GM23338 (cell line): ENCODE measurements at regions not wholly inside any gene's neighbourhood (a gene's known extent, or its start where the extent isn't known, plus 50 kb on each side); places are given as distances from the start of the nearest gene placed in this dataset.

Experiments used
- ATAC-seq: fragments of 200-7000 bp; cut with Tn5 transposase; 3 replicates; pipeline ENCODE4 v1.9.1; 2020
- DNase-seq: peaks from one replicate; pipeline ENCODE4 v3.0.0-alpha.2; 2015; ENCODE audit warnings: low spot score
- H2AFZ ChIP-seq: fragments of 200-600 bp; sonication (generic); 2 replicates; pipeline ENCODE4 v1.8.0; 2016; ENCODE audit warnings: antibody characterized with exemption, mild to moderate bottlenecking, moderate library complexity
- H3F3A ChIP-seq: fragments of 200-600 bp; sonication (generic); replicated peaks from 2 replicates; pipeline ENCODE4 v1.8.0; 2017; ENCODE audit warnings: antibody characterized with exemption, mixed run types, low read depth
- H3K27ac ChIP-seq: fragments of 200-600 bp; sonication (generic); 2 replicates; pipeline ENCODE4 v1.6.1; 2016; ENCODE audit warnings: low read depth
- H3K27me3 ChIP-seq: fragments of 200-600 bp; sonication (generic); 2 replicates; pipeline ENCODE4 v1.8.0; 2016; ENCODE audit warnings: mild to moderate bottlenecking, mixed run types, moderate library complexity; ENCODE audit not compliant: insufficient read depth
- H3K36me3 ChIP-seq: fragments of 200-600 bp; sonication (generic); 2 replicates; pipeline ENCODE4 v1.8.0; 2016; ENCODE audit warnings: mild to moderate bottlenecking; ENCODE audit not compliant: insufficient read depth
- H3K4me1 ChIP-seq: fragments of 200-600 bp; sonication (generic); 2 replicates; pipeline ENCODE4 v1.8.0; 2016; ENCODE audit warnings: mild to moderate bottlenecking, moderate library complexity; ENCODE audit not compliant: insufficient read depth
- H3K4me2 ChIP-seq: fragments of 200-600 bp; sonication (generic); 2 replicates; pipeline ENCODE4 v1.7.1; 2017; ENCODE audit warnings: mixed run types
- H3K4me3 ChIP-seq: fragments of 200-600 bp; sonication (generic); 2 replicates; pipeline ENCODE4 v1.6.1; 2016; ENCODE audit warnings: mixed run types
- H3K79me2 ChIP-seq: fragments of 200-600 bp; sonication (generic); replicated peaks from 2 replicates; pipeline ENCODE4 v1.8.0; 2017; ENCODE audit warnings: mild to moderate bottlenecking; ENCODE audit not compliant: insufficient read depth
- H3K9me2 ChIP-seq: fragments of 200-600 bp; sonication (generic); 2 replicates; pipeline ENCODE4 v1.8.0; 2017; ENCODE audit not compliant: insufficient read depth
- H4K20me1 ChIP-seq: fragments of 200-600 bp; sonication (generic); replicated peaks from 2 replicates; pipeline ENCODE4 v1.8.0; 2017; ENCODE audit warnings: mild to moderate bottlenecking; ENCODE audit not compliant: insufficient read depth
- H3K27ac Mint-ChIP-seq: 2 replicates; pipeline ENCODE4 v1.8.0; 2020; ENCODE audit warnings: inconsistent platforms, mild to moderate bottlenecking, moderate library complexity, mixed read lengths
- H3K27me3 Mint-ChIP-seq: 3 replicates; pipeline ENCODE4 v1.8.0; 2022; ENCODE audit warnings: low read depth, mild to moderate bottlenecking, moderate library complexity, mixed read lengths, inconsistent platforms; ENCODE audit not compliant: insufficient read depth, poor library complexity
- H3K36me3 Mint-ChIP-seq: 3 replicates; pipeline ENCODE4 v1.8.0; 2021; ENCODE audit warnings: low read depth, mild to moderate bottlenecking, inconsistent platforms, moderate library complexity, mixed read lengths
- H3K4me1 Mint-ChIP-seq: 3 replicates; pipeline ENCODE4 v1.8.0; 2020; ENCODE audit warnings: mild to moderate bottlenecking, inconsistent platforms, mixed read lengths
- H3K4me3 Mint-ChIP-seq: 3 replicates; pipeline ENCODE4 v1.8.0; 2021; ENCODE audit warnings: moderate library complexity, mild to moderate bottlenecking, inconsistent platforms, mixed read lengths
- H3K9me3 Mint-ChIP-seq: 3 replicates; pipeline ENCODE4 v1.8.0; 2020; ENCODE audit warnings: moderate library complexity, mild to moderate bottlenecking, inconsistent platforms, mixed read lengths
- CREB1 ChIP-seq: fragments of 250-450 bp; sonication (Bioruptor Pico); IDR thresholded peaks from 2 replicates; pipeline ENCODE4 v1.5.0; 2020; ENCODE audit warnings: low read depth, mild to moderate bottlenecking, moderate library complexity
- EZH2 ChIP-seq: fragments of 200-600 bp; sonication (generic); IDR thresholded peaks from one replicate; pipeline ENCODE4 v1.8.0; 2017; ENCODE audit warnings: antibody characterized with exemption, mild to moderate bottlenecking, low read depth; ENCODE audit not compliant: unreplicated experiment
- EZH2phosphoT487 ChIP-seq: fragments of 200-600 bp; sonication (generic); IDR thresholded peaks from one replicate; pipeline ENCODE4 v1.8.1; 2018; ENCODE audit warnings: antibody characterized with exemption; ENCODE audit not compliant: unreplicated experiment
- NANOG ChIP-seq: IDR thresholded peaks from 2 replicates; pipeline ENCODE4 v1.6.1; 2016; ENCODE audit warnings: antibody characterized with exemption, borderline replicate concordance
- POLR2AphosphoS5 ChIP-seq: IDR thresholded peaks from 2 replicates; pipeline ENCODE4 v1.6.1; 2016; ENCODE audit warnings: antibody characterized with exemption, low read depth
- ZNF114 ChIP-seq: fragments of 250-450 bp; sonication (Bioruptor Pico); IDR thresholded peaks from 2 replicates; pipeline ENCODE4 v1.5.0; 2020; ENCODE audit warnings: mild to moderate bottlenecking, moderate library complexity
- TF ChIP-seq, protein P1 (sequence below), 2 experiments: fragments of 200-600 bp in 1 of 2; sonication (generic) in 1 of 2; conservative IDR thresholded peaks; 2 replicates each; pipeline versions ENCODE4 v1.5.1 to v1.6.1; 2016 to 2017; ENCODE audit warnings: antibody characterized with exemption in 2 of 2, low read depth in 2 of 2, mild to moderate bottlenecking in 2 of 2, moderate library complexity in 1 of 2
- TF ChIP-seq, protein P2 (sequence below): fragments of 250-450 bp; sonication (Bioruptor Pico); IDR thresholded peaks from 2 replicates; pipeline ENCODE4 v1.5.0; 2020; ENCODE audit warnings: mild to moderate bottlenecking, moderate library complexity

DNA sequence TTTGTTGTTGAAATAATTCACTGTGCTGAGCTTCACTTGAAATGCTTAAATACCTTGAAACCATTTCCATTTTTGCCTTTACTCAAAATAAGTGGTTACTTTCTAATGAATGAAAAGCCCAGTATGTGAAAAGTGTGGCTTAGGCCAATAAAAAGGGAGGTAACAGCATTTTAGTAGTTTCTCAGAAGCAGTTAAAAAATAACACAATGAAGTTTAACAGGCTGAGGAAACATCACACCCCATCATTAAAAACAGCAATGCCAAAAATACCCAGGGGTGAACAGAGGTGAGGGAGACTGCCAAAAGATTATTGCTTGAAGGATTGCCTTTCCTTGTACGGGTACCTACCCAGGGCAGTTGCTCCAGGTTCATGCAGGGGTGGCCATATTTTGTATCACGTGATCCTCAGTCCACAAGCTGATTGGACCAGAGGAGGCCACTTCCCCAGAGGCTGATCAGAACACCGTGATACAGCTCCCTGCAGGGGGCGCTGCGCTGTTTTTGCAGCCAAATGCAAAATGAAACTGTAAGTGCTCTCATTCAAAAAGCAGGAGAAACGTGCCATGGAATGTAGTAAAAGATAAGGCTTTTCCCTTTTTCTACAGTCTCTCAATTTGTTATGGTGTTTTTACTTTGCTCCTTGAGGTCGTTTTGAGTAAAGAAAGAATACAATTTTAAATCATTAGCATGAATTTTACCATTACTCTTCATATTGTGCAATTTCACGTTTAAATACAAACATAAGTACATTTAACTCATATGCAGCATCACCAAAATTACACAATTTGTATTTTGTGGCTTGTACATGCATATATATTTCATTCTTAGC is 70.2 kb upstream of the SH3BP4 start:
- H3K4me3 ChIP-seq, result no peak overlapping the region
- Mint-ChIP-seq H3K36me3 (peaks cover 10% of the 10 kb centered on the region; the same call in 2 of the 3 replicates), H3K4me1 (peaks cover 14% of the 10 kb centered on the region), H3K27me3 (peaks cover 2% of the 10 kb centered on the region), H3K4me3 (no peak overlapping the region), H3K27ac (no peak overlapping the region), H3K9me3 (peaks cover 10% of the 10 kb centered on the region)
- no peaks in the 10 kb centered on the region for H3K9me2 ChIP-seq
- ATAC-seq, result peak; percentile 94
- H3K4me1 ChIP-seq, result peaks cover 11% of the 10 kb centered on the region
- no peaks in the 10 kb centered on the region for H3F3A ChIP-seq
- H3K36me3 ChIP-seq, result no peaks in the 10 kb centered on the region
- DNase-seq, result peak; percentile 94
- no peaks in the 10 kb centered on the region for H3K79me2 ChIP-seq
- H2AFZ ChIP-seq, result peak overlapping the region; percentile 11; the same call in 1 of the 2 replicates
- no peak overlapping the region for H3K27ac ChIP-seq
- no peaks in the 10 kb centered on the region for H3K27me3 ChIP-seq
- H4K20me1 ChIP-seq, result no peaks in the 10 kb centered on the region
- no peak overlapping the region for H3K4me2 ChIP-seq
- TF ChIP-seq, protein P1, sequence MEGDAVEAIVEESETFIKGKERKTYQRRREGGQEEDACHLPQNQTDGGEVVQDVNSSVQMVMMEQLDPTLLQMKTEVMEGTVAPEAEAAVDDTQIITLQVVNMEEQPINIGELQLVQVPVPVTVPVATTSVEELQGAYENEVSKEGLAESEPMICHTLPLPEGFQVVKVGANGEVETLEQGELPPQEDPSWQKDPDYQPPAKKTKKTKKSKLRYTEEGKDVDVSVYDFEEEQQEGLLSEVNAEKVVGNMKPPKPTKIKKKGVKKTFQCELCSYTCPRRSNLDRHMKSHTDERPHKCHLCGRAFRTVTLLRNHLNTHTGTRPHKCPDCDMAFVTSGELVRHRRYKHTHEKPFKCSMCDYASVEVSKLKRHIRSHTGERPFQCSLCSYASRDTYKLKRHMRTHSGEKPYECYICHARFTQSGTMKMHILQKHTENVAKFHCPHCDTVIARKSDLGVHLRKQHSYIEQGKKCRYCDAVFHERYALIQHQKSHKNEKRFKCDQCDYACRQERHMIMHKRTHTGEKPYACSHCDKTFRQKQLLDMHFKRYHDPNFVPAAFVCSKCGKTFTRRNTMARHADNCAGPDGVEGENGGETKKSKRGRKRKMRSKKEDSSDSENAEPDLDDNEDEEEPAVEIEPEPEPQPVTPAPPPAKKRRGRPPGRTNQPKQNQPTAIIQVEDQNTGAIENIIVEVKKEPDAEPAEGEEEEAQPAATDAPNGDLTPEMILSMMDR (conservative IDR thresholded peaks at IDR 0.05; ENCODE audit: low read depth in 2 of 2), result peak; percentile 90 to 98
- TF ChIP-seq ZNF114 (CRISPR knock-in tag) (peak; percentile 81; the same call in 1 of the 2 replicates), CREB1 (CRISPR knock-in tag) (0 out of 2 replicates have a peak, but pooled peaks have one; percentile 42), EZH2 (no peak)

DNA sequence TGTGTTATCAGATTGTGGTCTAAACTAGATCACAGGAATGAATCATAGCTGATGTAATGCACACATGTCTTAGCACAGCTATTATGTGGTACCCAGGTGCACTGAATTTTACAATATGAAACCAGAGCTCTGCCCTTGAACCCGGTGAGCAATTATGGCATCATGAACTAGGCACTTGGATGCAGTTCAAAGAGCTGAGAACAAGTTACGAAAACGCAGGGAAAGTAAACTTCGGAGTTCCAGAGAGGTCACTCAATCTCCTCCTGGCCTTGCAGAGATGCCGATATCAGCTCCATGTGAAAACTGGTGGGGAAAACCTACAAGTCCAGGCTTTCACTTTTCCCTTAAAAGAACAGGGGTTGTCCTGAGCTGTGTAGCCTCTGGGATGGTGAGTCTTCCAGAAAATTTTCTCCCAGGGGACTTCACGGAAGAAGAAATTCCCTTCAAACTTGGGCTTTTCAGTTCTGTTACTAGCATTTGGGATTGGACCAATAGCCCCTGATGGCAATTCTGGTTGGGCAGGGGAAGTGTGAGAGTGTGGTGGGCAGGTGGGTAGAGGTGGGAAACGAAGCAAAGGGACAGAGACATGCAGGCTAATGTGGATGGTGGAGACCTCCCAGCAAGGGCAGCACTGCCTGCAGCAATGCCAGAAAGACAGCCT is 71.1 kb upstream of the SH3BP4 start:
- no peaks in the 10 kb centered on the region for H3K27me3 ChIP-seq
- no peak for DNase-seq
- H3F3A ChIP-seq, result no peaks in the 10 kb centered on the region
- H2AFZ ChIP-seq, result no peak overlapping the region
- no peak for ATAC-seq
- H3K36me3 ChIP-seq, result no peaks in the 10 kb centered on the region
- no peak overlapping the region for H3K4me3 Mint-ChIP-seq
- no peaks in the 10 kb centered on the region for H4K20me1 ChIP-seq
- no peak overlapping the region for H3K27ac Mint-ChIP-seq
- H3K4me2 ChIP-seq, result no peak overlapping the region
- peaks cover 19% of the 10 kb centered on the region; the same call in 2 of the 3 replicates for H3K36me3 Mint-ChIP-seq
- no peaks in the 10 kb centered on the region for H3K79me2 ChIP-seq
- H3K4me1 Mint-ChIP-seq, result peaks cover 12% of the 10 kb centered on the region
- H3K27ac ChIP-seq, result no peak overlapping the region
- H3K9me2 ChIP-seq, result no peaks in the 10 kb centered on the region
- no peak overlapping the region for H3K4me3 ChIP-seq
- H3K4me1 ChIP-seq, result peaks cover 11% of the 10 kb centered on the region
- H3K9me3 Mint-ChIP-seq, result peaks cover 18% of the 10 kb centered on the region
- H3K27me3 Mint-ChIP-seq, result peaks cover 2% of the 10 kb centered on the region
- TF ChIP-seq, protein P1 (conservative IDR thresholded peaks at IDR 0.05; ENCODE audit: low read depth in 2 of 2), result no peak
- no peak for TF ChIP-seq EZH2
- TF ChIP-seq CREB1 (CRISPR knock-in tag), result no peak
- no peak for TF ChIP-seq EZH2phosphoT487
- no peak for TF ChIP-seq ZNF114 (CRISPR knock-in tag)
- TF ChIP-seq, protein P2, sequence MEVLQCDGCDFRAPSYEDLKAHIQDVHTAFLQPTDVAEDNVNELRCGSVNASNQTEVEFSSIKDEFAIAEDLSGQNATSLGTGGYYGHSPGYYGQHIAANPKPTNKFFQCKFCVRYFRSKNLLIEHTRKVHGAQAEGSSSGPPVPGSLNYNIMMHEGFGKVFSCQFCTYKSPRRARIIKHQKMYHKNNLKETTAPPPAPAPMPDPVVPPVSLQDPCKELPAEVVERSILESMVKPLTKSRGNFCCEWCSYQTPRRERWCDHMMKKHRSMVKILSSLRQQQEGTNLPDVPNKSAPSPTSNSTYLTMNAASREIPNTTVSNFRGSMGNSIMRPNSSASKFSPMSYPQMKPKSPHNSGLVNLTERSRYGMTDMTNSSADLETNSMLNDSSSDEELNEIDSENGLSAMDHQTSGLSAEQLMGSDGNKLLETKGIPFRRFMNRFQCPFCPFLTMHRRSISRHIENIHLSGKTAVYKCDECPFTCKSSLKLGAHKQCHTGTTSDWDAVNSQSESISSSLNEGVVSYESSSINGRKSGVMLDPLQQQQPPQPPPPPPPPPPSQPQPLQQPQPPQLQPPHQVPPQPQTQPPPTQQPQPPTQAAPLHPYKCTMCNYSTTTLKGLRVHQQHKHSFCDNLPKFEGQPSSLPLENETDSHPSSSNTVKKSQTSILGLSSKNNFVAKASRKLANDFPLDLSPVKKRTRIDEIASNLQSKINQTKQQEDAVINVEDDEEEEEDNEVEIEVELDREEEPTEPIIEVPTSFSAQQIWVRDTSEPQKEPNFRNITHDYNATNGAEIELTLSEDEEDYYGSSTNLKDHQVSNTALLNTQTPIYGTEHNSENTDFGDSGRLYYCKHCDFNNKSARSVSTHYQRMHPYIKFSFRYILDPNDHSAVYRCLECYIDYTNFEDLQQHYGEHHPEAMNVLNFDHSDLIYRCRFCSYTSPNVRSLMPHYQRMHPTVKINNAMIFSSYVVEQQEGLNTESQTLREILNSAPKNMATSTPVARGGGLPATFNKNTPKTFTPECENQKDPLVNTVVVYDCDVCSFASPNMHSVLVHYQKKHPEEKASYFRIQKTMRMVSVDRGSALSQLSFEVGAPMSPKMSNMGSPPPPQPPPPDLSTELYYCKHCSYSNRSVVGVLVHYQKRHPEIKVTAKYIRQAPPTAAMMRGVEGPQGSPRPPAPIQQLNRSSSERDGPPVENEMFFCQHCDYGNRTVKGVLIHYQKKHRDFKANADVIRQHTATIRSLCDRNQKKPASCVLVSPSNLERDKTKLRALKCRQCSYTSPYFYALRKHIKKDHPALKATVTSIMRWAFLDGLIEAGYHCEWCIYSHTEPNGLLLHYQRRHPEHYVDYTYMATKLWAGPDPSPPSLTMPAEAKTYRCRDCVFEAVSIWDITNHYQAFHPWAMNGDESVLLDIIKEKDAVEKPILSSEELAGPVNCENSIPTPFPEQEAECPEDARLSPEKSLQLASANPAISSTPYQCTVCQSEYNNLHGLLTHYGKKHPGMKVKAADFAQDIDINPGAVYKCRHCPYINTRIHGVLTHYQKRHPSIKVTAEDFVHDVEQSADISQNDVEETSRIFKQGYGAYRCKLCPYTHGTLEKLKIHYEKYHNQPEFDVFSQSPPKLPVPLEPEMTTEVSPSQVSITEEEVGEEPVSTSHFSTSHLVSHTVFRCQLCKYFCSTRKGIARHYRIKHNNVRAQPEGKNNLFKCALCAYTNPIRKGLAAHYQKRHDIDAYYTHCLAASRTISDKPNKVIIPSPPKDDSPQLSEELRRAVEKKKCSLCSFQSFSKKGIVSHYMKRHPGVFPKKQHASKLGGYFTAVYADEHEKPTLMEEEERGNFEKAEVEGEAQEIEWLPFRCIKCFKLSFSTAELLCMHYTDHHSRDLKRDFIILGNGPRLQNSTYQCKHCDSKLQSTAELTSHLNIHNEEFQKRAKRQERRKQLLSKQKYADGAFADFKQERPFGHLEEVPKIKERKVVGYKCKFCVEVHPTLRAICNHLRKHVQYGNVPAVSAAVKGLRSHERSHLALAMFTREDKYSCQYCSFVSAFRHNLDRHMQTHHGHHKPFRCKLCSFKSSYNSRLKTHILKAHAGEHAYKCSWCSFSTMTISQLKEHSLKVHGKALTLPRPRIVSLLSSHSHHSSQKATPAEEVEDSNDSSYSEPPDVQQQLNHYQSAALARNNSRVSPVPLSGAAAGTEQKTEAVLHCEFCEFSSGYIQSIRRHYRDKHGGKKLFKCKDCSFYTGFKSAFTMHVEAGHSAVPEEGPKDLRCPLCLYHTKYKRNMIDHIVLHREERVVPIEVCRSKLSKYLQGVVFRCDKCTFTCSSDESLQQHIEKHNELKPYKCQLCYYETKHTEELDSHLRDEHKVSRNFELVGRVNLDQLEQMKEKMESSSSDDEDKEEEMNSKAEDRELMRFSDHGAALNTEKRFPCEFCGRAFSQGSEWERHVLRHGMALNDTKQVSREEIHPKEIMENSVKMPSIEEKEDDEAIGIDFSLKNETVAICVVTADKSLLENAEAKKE, result no peak
- no peak for TF ChIP-seq POLR2AphosphoS5
- no peak for TF ChIP-seq NANOG
